ENCODE measurements at regions not wholly inside any gene's neighbourhood (a gene's known extent, or its start where the extent isn't known, plus 50 kb on each side); places are given as distances from the start of the nearest gene placed in this dataset.

- TF ChIP-seq EZH2 (IDR thresholded peaks at IDR 0.05; ENCODE audit: borderline replicate concordance, low read depth, low read length, severe bottlenecking): no peak
- TF ChIP-seq CTCF (IDR thresholded peaks at IDR 0.05; ENCODE audit: extremely low read depth in 1 of 2, insufficient read depth in 1 of 2, low read depth in 1 of 2, low read length in 2 of 2): no peak
- TF ChIP-seq POLR2A (IDR thresholded peaks at IDR 0.05; ENCODE audit: low read depth, low read length): no peak
- TF ChIP-seq MAX (IDR thresholded peaks at IDR 0.05; ENCODE audit: insufficient read depth, insufficient read length): no peak
- TF ChIP-seq JUN (IDR thresholded peaks at IDR 0.05; ENCODE audit: borderline replicate concordance, insufficient read depth, insufficient read length, low read depth): no peak
- no peak for TF ChIP-seq POLR2AphosphoS5 (IDR thresholded peaks at IDR 0.05; ENCODE audit: insufficient read depth, low read depth, low read length)
These were observed 486.7 kb downstream of the FAM181B start for GRCh38 chr11:82246926-82247325.
